ENCODE measurements at regions not wholly inside any gene's neighbourhood (a gene's known extent, or its start where the extent isn't known, plus 50 kb on each side); places are given as distances from the start of the nearest gene placed in this dataset.
"Not testable (repeated sequence)": the region's sequence is repeated elsewhere in the genome, so short reads cannot be mapped to it uniquely, and the experiment has no call there.

DNA sequence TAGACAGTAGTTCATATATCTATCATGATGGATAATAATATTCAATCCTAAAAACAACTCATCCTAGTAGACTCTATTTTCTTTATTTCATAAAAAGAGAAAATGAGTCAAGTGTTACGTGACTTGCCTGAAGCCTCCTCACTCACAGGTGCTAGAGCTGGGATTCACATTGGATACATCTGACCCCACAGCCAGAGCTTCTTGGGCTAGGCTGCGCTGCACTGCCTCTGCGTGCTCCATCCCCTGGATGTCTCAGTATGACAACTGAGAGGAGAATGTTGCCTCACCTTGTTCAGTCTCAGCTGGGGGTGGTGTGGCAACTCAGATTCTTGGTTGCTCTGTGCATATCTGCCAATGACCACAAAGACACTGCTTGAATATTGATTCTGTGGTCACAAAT is 286.6 kb downstream of the LIG4 start:
- Histone ChIP-seq H3K4me1 (ENCODE audit: control insufficient read depth, insufficient read depth, low read length, poor library complexity, severe bottlenecking) (no peaks in the 10 kb centered on the region), H3K36me3 (ENCODE audit: control insufficient read depth, insufficient read depth, low read length) (no peaks in the 10 kb centered on the region), H3K27ac (ENCODE audit: low read depth, low read length, severe bottlenecking) (no peak overlapping the region), H3K9me3 (ENCODE audit: control insufficient read depth, low read length) (no peaks in the 10 kb centered on the region), H3K4me3 (ENCODE audit: extremely low read depth, insufficient read depth, low read length, poor library complexity, severe bottlenecking) (no peak overlapping the region)
- 85 to 100% methylated on average over 2 to 3 of the region's 3 CpGs for WGBS, 2 experiments (ENCODE audit: insufficient coverage in 2 of 2)

DNA sequence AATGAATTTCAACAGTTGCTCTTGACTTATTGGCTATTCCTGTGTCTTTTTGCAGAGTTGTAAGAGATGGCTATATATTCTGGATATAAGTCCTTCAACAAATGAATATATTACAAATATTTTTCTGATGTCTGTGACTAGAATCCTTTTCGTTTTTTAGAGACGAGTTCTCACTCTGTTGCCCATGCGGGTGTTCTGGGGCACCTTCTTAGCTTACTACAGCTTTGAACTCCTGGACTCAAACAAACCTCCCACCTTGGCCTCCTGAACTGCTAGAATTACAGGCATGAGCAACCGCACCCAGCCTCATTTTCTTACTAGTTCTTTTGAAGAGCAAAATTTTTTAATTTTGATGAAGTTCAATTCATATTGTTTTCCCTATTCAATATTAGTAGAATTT is 287.8 kb downstream of the LIG4 start:
- WGBS, 2 experiments (ENCODE audit: insufficient coverage in 2 of 2), result 89% methylated on average over 3 of the region's 4 CpGs; no CpG with 5 or more reads in 1 of the 2 experiments
- no peak overlapping the region for H3K27ac ChIP-seq (ENCODE audit: low read depth, low read length, severe bottlenecking)
- H3K4me3 ChIP-seq (ENCODE audit: extremely low read depth, insufficient read depth, low read length, poor library complexity, severe bottlenecking), result no peak overlapping the region
- H3K4me1 ChIP-seq (ENCODE audit: control insufficient read depth, insufficient read depth, low read length, poor library complexity, severe bottlenecking), result no peaks in the 10 kb centered on the region
- H3K9me3 ChIP-seq (ENCODE audit: control insufficient read depth, low read length), result no peaks in the 10 kb centered on the region
- no peaks in the 10 kb centered on the region for H3K36me3 ChIP-seq (ENCODE audit: control insufficient read depth, insufficient read depth, low read length)

DNA sequence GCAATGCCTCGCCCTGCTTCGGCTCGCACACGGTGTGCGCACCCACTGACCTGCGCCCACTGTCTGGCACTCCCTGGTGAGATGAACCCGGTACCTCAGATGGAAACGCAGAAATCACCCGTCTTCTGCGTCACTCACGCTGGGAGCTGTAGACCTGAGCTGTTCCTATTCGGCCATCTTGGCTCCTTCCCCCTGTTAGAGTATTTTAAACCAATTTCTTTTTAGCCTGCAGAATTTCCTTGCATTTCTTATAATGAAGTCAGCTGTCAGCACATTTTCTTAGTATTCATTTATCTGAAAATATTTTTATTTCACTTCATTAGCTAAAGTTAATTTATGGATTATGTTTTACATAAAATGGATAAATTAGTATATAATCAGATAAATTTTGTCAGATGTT is 288.8 kb downstream of the LIG4 start:
- H3K27ac ChIP-seq (ENCODE audit: low read depth, low read length, severe bottlenecking); H3K36me3 ChIP-seq (ENCODE audit: control insufficient read depth, insufficient read depth, low read length); H3K9me3 ChIP-seq (ENCODE audit: control insufficient read depth, low read length); H3K4me3 ChIP-seq (ENCODE audit: extremely low read depth, insufficient read depth, low read length, poor library complexity, severe bottlenecking); H3K4me1 ChIP-seq (ENCODE audit: control insufficient read depth, insufficient read depth, low read length, poor library complexity, severe bottlenecking): not testable (repeated sequence)
- WGBS, 2 experiments (ENCODE audit: insufficient coverage in 2 of 2), result 63% methylated on average over 2 of the region's 12 CpGs; no CpG with 5 or more reads in 1 of the 2 experiments

DNA sequence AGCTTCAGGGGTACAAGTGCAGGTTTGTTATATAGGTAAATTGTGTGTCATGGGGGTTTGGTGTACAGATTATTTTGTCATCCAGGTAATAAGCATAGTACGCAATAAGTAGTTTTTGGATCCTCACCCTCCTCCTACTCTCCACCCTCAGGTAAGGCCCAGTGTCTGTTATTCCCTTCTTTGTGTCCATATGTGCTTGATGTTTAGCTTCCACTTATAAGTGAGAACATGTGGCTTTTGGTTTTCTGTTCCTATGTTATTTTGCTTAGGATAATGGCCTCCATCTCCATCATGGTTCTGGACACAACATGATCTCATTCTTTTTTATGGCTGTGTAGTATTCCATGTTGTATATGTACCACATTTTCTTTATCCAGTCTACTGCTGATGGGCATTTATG is 298.4 kb downstream of the LIG4 start:
- H3K36me3 ChIP-seq (ENCODE audit: control insufficient read depth, insufficient read depth, low read length); H3K4me3 ChIP-seq (ENCODE audit: extremely low read depth, insufficient read depth, low read length, poor library complexity, severe bottlenecking); H3K4me1 ChIP-seq (ENCODE audit: control insufficient read depth, insufficient read depth, low read length, poor library complexity, severe bottlenecking); H3K9me3 ChIP-seq (ENCODE audit: control insufficient read depth, low read length); H3K27ac ChIP-seq (ENCODE audit: low read depth, low read length, severe bottlenecking): not testable (repeated sequence)
- WGBS, 2 experiments (ENCODE audit: insufficient coverage in 2 of 2), result no CpG with 5 or more reads among the region's 1 CpG

DNA sequence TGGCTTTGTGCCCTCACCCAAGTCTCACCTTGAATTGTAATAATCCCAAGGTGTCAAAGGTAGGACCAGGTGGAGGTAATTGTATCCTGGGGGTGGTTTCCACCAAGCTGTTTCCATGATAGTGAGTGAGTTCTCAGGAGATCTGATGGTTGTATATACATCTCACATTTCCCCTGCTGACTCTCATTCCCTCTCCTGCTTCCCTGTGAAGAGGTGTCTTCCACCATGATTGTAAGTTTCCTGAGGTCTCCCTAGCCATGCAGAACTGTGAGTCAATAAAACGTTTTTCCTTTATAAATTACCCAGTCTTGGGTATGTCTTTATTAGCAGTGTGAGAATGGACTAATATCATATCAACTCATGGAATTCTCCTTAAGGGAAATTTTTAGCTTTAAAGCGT is 302.6 kb downstream of the LIG4 start:
- Histone ChIP-seq H3K27ac (ENCODE audit: low read depth, low read length, severe bottlenecking) (no peak overlapping the region), H3K4me3 (ENCODE audit: extremely low read depth, insufficient read depth, low read length, poor library complexity, severe bottlenecking) (no peak overlapping the region), H3K4me1 (ENCODE audit: control insufficient read depth, insufficient read depth, low read length, poor library complexity, severe bottlenecking) (no peaks in the 10 kb centered on the region), H3K36me3 (ENCODE audit: control insufficient read depth, insufficient read depth, low read length) (no peaks in the 10 kb centered on the region), H3K9me3 (ENCODE audit: control insufficient read depth, low read length) (no peaks in the 10 kb centered on the region)
- WGBS, 2 experiments (ENCODE audit: insufficient coverage in 2 of 2), result no CpG with 5 or more reads among the region's 2 CpGs

DNA sequence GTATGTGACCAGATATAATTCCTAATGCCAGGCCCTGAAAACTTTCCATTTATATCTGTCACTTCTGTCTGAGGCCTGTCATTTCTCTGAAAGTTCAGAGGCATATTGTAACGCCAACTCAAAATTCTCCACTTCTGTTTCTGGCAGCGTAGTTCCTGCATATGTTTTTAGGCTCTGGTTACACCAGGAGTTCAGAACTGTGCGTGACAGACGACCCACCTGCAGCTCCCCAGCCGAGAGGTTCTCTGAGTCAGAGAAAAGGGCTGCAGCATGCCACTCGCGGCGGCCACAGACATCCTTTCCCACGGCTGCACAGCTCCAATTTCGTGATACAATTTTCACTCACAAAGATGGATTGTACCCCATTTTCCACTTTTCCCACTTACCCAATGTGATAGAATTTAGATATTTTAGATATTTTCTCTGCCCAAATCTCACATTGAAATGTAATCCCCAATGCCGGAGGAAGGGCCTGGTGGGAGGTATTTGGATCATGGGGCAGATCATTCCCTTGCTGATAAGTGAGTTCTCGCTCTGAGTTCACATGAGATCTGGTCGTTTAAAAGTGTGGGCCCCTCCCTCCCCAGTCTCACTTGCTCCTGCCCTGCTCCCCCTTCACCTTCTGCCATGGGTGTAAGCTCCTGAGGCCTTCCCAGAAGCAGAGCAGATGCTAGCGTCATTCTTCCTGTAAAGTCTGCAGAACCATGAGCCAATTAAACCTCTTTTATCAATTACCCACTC is 308.1 kb downstream of the LIG4 start:
- Histone ChIP-seq H3K36me3 (ENCODE audit: control insufficient read depth, insufficient read depth, low read length) (no peaks in the 10 kb centered on the region), H3K4me1 (ENCODE audit: control insufficient read depth, insufficient read depth, low read length, poor library complexity, severe bottlenecking) (no peaks in the 10 kb centered on the region), H3K27ac (ENCODE audit: low read depth, low read length, severe bottlenecking) (no peak overlapping the region), H3K9me3 (ENCODE audit: control insufficient read depth, low read length) (no peaks in the 10 kb centered on the region), H3K4me3 (ENCODE audit: extremely low read depth, insufficient read depth, low read length, poor library complexity, severe bottlenecking) (no peak overlapping the region)
- 77 to 81% methylated on average over 9 to 10 of the region's 14 CpGs for WGBS, 2 experiments (ENCODE audit: insufficient coverage in 2 of 2)

DNA sequence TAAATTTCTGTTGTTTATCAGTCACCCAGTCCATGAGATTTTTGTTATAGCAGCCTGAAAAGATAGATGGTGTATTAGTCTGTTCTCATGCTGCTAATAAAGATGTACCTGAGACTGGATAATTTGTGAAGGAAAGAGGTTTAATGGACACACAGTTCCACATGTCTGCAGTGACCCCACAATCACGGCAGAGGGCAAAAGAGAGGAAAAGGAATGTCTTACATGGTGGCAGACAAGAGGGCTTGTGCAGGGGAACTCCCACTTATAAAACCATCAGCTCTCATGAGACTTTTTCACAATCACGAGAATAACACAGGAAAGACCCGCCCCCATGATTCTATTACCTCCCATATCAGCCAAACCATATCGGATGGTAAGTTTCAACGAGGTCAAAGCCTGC is 309.2 kb downstream of the LIG4 start:
- Histone ChIP-seq H3K4me3 (ENCODE audit: extremely low read depth, insufficient read depth, low read length, poor library complexity, severe bottlenecking) (no peak overlapping the region), H3K9me3 (ENCODE audit: control insufficient read depth, low read length) (no peaks in the 10 kb centered on the region), H3K4me1 (ENCODE audit: control insufficient read depth, insufficient read depth, low read length, poor library complexity, severe bottlenecking) (no peaks in the 10 kb centered on the region), H3K27ac (ENCODE audit: low read depth, low read length, severe bottlenecking) (no peak overlapping the region), H3K36me3 (ENCODE audit: control insufficient read depth, insufficient read depth, low read length) (no peaks in the 10 kb centered on the region)
- WGBS, 2 experiments (ENCODE audit: insufficient coverage in 2 of 2), result 88 to 100% methylated on average over 2 to 4 of the region's 5 CpGs

DNA sequence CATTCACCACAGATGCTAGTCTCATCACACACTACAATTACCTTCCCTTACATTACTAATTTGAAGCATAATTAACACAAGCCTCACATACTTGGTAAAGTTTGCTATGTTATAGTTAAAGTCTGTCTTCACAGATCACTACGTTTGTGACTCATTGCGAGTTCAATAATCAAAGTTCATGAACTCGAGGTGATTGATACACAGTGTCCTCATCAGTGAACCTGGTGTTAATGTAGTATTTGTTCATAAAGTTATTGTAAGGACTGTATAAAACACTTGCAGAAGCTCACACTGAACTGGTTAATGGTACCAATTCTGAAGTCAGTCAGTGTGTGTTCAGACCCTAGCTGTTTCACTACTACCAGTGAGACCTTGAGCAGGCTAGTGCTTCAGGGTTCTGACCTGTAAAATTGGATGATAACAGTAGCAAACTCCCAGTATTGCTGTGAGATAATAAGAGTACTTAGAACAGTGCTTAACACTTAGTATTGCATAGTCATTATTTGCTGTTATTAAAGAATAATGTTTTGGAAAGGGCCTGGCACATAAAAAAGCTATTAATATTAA is 313.3 kb downstream of the LIG4 start:
- Histone ChIP-seq H3K4me3 (ENCODE audit: extremely low read depth, insufficient read depth, low read length, poor library complexity, severe bottlenecking) (no peak overlapping the region), H3K27ac (ENCODE audit: low read depth, low read length, severe bottlenecking) (no peak overlapping the region), H3K36me3 (ENCODE audit: control insufficient read depth, insufficient read depth, low read length) (no peaks in the 10 kb centered on the region), H3K9me3 (ENCODE audit: control insufficient read depth, low read length) (no peaks in the 10 kb centered on the region), H3K4me1 (ENCODE audit: control insufficient read depth, insufficient read depth, low read length, poor library complexity, severe bottlenecking) (no peaks in the 10 kb centered on the region)
- WGBS, 2 experiments (ENCODE audit: insufficient coverage in 2 of 2), result 92 to 93% methylated on average over 2 of the region's 3 CpGs

DNA sequence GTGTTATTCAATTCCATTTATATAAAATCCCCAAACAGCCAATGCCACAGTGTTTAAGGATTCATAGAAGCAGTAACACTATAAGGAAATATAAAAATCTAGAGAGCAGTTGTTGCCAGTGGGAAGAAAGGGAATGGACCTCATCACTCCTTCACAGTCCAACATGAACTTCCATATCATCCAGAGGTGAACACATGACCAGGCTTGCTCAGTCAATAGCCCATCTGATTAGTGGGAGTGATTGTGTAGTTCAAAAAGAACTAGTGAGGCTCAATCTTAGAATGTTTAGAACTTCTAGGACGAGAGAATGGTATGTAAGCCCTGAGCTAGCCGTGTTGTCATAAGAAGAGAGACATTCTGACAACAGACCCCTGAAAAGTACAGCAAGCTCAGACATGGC is 314.1 kb downstream of the LIG4 start:
- Histone ChIP-seq H3K4me1 (ENCODE audit: control insufficient read depth, insufficient read depth, low read length, poor library complexity, severe bottlenecking) (no peaks in the 10 kb centered on the region), H3K27ac (ENCODE audit: low read depth, low read length, severe bottlenecking) (no peak overlapping the region), H3K36me3 (ENCODE audit: control insufficient read depth, insufficient read depth, low read length) (no peaks in the 10 kb centered on the region), H3K9me3 (ENCODE audit: control insufficient read depth, low read length) (no peaks in the 10 kb centered on the region), H3K4me3 (ENCODE audit: extremely low read depth, insufficient read depth, low read length, poor library complexity, severe bottlenecking) (no peak overlapping the region)
- WGBS, 2 experiments (ENCODE audit: insufficient coverage in 2 of 2), result 94 to 100% methylated on average over 2 of the region's 2 CpGs

DNA sequence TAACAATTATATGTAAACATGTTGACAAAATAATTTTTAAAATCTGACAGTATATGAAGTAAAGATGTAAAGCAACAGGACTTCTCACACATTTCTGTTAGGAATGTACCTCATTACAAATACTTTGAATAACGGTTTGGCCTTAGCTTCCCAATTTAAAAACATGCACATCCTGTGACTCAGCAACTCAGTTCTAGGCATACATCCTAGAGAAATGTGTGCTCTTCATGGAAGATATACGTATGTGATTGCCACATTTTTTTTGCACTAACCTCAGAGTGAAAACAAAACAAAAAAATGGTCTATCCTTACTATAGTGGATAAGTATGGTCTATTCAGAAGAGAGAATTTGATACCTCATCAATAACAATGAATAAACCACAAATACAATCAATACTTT is 314.6 kb downstream of the LIG4 start:
- H3K27ac ChIP-seq (ENCODE audit: low read depth, low read length, severe bottlenecking), result no peak overlapping the region
- no peak overlapping the region for H3K4me3 ChIP-seq (ENCODE audit: extremely low read depth, insufficient read depth, low read length, poor library complexity, severe bottlenecking)
- no CpG with 5 or more reads among the region's 2 CpGs for WGBS, 2 experiments (ENCODE audit: insufficient coverage in 2 of 2)
- no peaks in the 10 kb centered on the region for H3K9me3 ChIP-seq (ENCODE audit: control insufficient read depth, low read length)
- no peaks in the 10 kb centered on the region for H3K4me1 ChIP-seq (ENCODE audit: control insufficient read depth, insufficient read depth, low read length, poor library complexity, severe bottlenecking)
- H3K36me3 ChIP-seq (ENCODE audit: control insufficient read depth, insufficient read depth, low read length), result no peaks in the 10 kb centered on the region

DNA sequence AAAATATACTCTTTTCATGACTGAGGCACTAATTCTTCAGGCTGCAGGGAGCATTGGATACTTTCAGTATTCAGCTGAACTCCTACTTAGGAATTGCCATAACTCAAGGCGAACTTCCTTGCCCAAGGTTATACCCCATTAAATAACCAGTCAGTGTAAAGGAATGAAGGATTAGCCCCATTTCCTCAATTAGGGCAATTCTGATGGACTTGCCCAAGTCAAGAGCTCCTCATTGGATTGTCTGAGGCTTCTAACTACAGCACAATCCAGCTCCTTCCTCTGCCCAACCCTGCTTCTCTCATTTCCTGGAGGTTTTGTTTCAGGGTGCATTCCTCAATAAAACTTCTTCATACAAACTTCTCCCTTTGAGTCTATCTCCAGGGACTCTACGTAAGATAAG is 329.2 kb downstream of the LIG4 start:
- WGBS, 2 experiments (ENCODE audit: insufficient coverage in 2 of 2), result 100% methylated on average over 1 of the region's 2 CpGs; no CpG with 5 or more reads in 1 of the 2 experiments
- no peaks in the 10 kb centered on the region for H3K36me3 ChIP-seq (ENCODE audit: control insufficient read depth, insufficient read depth, low read length)
- H3K4me3 ChIP-seq (ENCODE audit: extremely low read depth, insufficient read depth, low read length, poor library complexity, severe bottlenecking), result no peak overlapping the region
- H3K4me1 ChIP-seq (ENCODE audit: control insufficient read depth, insufficient read depth, low read length, poor library complexity, severe bottlenecking), result no peaks in the 10 kb centered on the region
- no peak overlapping the region for H3K27ac ChIP-seq (ENCODE audit: low read depth, low read length, severe bottlenecking)
- H3K9me3 ChIP-seq (ENCODE audit: control insufficient read depth, low read length), result peaks cover 4% of the 10 kb centered on the region

Data from mesodermal cell (in vitro differentiated cells).